ENCODE measurements at regions not wholly inside any gene's neighbourhood (a gene's known extent, or its start where the extent isn't known, plus 50 kb on each side); places are given as distances from the start of the nearest gene placed in this dataset.

GRCh38 chr16:65739518-65739917 is 617.7 kb upstream of the CDH11 start:
- TF ChIP-seq CTCF (IDR thresholded peaks at IDR 0.05): no peak
- TF ChIP-seq POLR2AphosphoS5 (IDR thresholded peaks at IDR 0.05): no peak
- TF ChIP-seq POLR2A (IDR thresholded peaks at IDR 0.05): no peak
- no peak for TF ChIP-seq EP300 (IDR thresholded peaks at IDR 0.05)
